ENCODE measurements at regions not wholly inside any gene's neighbourhood (a gene's known extent, or its start where the extent isn't known, plus 50 kb on each side); places are given as distances from the start of the nearest gene placed in this dataset.

GRCh38 chr1:58353168-58353567, 193.4 kb downstream of the OMA1 start:
- TF ChIP-seq, protein P1, sequence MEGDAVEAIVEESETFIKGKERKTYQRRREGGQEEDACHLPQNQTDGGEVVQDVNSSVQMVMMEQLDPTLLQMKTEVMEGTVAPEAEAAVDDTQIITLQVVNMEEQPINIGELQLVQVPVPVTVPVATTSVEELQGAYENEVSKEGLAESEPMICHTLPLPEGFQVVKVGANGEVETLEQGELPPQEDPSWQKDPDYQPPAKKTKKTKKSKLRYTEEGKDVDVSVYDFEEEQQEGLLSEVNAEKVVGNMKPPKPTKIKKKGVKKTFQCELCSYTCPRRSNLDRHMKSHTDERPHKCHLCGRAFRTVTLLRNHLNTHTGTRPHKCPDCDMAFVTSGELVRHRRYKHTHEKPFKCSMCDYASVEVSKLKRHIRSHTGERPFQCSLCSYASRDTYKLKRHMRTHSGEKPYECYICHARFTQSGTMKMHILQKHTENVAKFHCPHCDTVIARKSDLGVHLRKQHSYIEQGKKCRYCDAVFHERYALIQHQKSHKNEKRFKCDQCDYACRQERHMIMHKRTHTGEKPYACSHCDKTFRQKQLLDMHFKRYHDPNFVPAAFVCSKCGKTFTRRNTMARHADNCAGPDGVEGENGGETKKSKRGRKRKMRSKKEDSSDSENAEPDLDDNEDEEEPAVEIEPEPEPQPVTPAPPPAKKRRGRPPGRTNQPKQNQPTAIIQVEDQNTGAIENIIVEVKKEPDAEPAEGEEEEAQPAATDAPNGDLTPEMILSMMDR (conservative IDR thresholded peaks at IDR 0.05): no peak
- Mint-ChIP-seq H3K27ac (no peak overlapping the region), H3K4me3 (no peak overlapping the region), H3K4me1 (ENCODE audit: unreplicated experiment) (no peaks in the 10 kb centered on the region), H3K9me3 (no peaks in the 10 kb centered on the region), H3K36me3 (no peaks in the 10 kb centered on the region), H3K27me3 (peaks cover 12% of the 10 kb centered on the region)
- DNase-seq (ENCODE audit: extremely low spot score, unreplicated experiment): no peak

- Mint-ChIP-seq H3K27me3 (peaks cover 10% of the 10 kb centered on the region), H3K4me1 (ENCODE audit: unreplicated experiment) (no peaks in the 10 kb centered on the region), H3K4me3 (no peak overlapping the region), H3K27ac (no peak overlapping the region), H3K36me3 (no peaks in the 10 kb centered on the region), H3K9me3 (no peaks in the 10 kb centered on the region)
- TF ChIP-seq, protein P1 (conservative IDR thresholded peaks at IDR 0.05): no peak
- no peak for DNase-seq (ENCODE audit: extremely low spot score, unreplicated experiment)
Observed at GRCh38 chr1:58352476-58353092, 193.9 kb downstream of the OMA1 start.

DNA sequence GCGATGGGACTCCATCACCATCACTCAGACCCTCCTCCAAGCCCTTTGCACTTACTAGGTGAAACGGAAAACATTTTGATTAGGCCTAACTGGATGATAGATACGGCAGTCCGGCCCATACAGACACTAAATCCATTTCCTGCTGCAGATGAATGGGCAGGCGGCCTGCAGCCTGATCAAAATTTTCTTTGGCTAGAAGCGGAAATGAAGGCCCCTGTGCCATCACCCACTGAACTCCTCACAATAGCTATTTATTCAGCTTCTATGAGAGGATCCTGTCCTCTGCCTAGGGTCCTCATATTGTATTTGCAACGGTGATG, 200.5 kb downstream of the OMA1 start:
- no peak overlapping the region for H3K4me3 Mint-ChIP-seq
- H3K27ac Mint-ChIP-seq: no peak overlapping the region
- H3K9me3 Mint-ChIP-seq: no peaks in the 10 kb centered on the region
- H3K4me1 Mint-ChIP-seq (ENCODE audit: unreplicated experiment): peaks cover 14% of the 10 kb centered on the region
- H3K27me3 Mint-ChIP-seq: no peaks in the 10 kb centered on the region
- no peak for DNase-seq (ENCODE audit: extremely low spot score, unreplicated experiment)
- no peaks in the 10 kb centered on the region for H3K36me3 Mint-ChIP-seq
- TF ChIP-seq, protein P1 (conservative IDR thresholded peaks at IDR 0.05): no peak

DNA sequence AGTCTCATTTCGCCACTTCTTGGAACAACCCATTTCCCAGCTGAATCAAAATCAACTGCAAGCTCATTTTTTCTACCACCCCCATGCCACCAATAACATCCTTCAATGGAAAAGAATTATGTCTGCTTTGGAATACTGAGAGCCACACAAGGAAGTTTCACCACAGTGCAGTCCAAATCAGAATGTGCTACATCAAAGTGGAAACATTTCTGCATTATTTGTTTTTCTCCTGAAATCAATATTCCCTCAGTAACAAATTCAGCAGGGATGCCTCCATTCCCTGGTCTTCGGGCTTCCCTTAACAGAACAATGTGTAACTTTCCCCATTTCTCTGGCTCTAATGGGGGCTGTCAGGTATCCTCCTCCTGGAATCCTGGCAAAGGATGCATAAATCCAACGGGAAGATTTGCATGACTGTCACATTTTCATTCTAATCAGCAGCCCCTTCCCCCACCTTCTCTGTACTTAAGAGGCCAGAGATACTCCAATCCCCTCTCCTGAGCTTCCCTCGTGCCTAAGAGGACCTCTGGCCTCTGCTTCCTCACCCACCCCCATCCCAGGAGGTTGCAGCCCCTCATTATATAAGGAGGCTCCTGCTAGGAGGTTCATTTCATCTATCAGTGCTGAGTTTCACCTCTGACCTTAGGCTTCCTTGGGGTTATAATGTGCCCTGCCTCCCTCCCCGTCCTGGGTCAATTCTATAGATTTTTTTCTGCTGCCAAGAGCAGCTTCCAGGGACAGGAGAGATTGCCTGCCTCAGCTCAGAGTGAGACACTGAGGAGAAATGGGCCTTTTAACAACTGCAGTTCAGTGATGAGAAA, 201.1 kb downstream of the OMA1 start:
- Mint-ChIP-seq H3K36me3 (no peaks in the 10 kb centered on the region), H3K4me1 (ENCODE audit: unreplicated experiment) (peaks cover 14% of the 10 kb centered on the region), H3K4me3 (no peak overlapping the region), H3K27ac (no peak overlapping the region), H3K27me3 (no peaks in the 10 kb centered on the region), H3K9me3 (no peaks in the 10 kb centered on the region)
- TF ChIP-seq, protein P1 (conservative IDR thresholded peaks at IDR 0.05): no peak
- no peak for DNase-seq (ENCODE audit: extremely low spot score, unreplicated experiment)

GRCh38 chr1:58340185-58340584, 206.3 kb downstream of the OMA1 start:
- H3K36me3 Mint-ChIP-seq: no peaks in the 10 kb centered on the region
- no peak overlapping the region for H3K4me3 Mint-ChIP-seq

More at GRCh38 chr1:58340185-58340584, 206.3 kb downstream of the OMA1 start:
- Mint-ChIP-seq H3K27ac (no peak overlapping the region), H3K27me3 (no peaks in the 10 kb centered on the region), H3K4me1 (ENCODE audit: unreplicated experiment) (peaks cover 3% of the 10 kb centered on the region), H3K9me3 (no peaks in the 10 kb centered on the region)
- DNase-seq (ENCODE audit: extremely low spot score, unreplicated experiment): no peak
- TF ChIP-seq, protein P1 (conservative IDR thresholded peaks at IDR 0.05): no peak
